Ishikawa (cell line): ENCODE measurements at regions not wholly inside any gene's neighbourhood (a gene's known extent, or its start where the extent isn't known, plus 50 kb on each side); places are given as distances from the start of the nearest gene placed in this dataset.

Experiments used
- CEBPB ChIP-seq: IDR thresholded peaks from 2 replicates; pipeline ENCODE4 v1.6.1; 2012
- EP300 ChIP-seq: IDR thresholded peaks from 2 replicates; pipeline ENCODE4 v1.6.1; 2012; ENCODE audit warnings: borderline replicate concordance
- RAD21 ChIP-seq: IDR thresholded peaks from 2 replicates; pipeline ENCODE4 v1.6.1; 2012; ENCODE audit warnings: low read depth
- YY1 ChIP-seq: IDR thresholded peaks from 2 replicates; pipeline ENCODE4 v1.6.1; 2012; ENCODE audit warnings: low read depth
- ZBTB7A ChIP-seq: IDR thresholded peaks from 2 replicates; pipeline ENCODE4 v1.6.1; 2012; ENCODE audit warnings: low read depth
- TF ChIP-seq, protein P1 (sequence below): IDR thresholded peaks from 2 replicates; pipeline ENCODE4 v1.6.1; 2012; ENCODE audit warnings: low read depth, mild to moderate bottlenecking
- TF ChIP-seq, protein P2 (sequence below): IDR thresholded peaks from 2 replicates; pipeline ENCODE4 v1.6.1; 2012
- TF ChIP-seq, protein P3 (sequence below): IDR thresholded peaks from 2 replicates; pipeline ENCODE4 v1.6.1; 2012

DNA sequence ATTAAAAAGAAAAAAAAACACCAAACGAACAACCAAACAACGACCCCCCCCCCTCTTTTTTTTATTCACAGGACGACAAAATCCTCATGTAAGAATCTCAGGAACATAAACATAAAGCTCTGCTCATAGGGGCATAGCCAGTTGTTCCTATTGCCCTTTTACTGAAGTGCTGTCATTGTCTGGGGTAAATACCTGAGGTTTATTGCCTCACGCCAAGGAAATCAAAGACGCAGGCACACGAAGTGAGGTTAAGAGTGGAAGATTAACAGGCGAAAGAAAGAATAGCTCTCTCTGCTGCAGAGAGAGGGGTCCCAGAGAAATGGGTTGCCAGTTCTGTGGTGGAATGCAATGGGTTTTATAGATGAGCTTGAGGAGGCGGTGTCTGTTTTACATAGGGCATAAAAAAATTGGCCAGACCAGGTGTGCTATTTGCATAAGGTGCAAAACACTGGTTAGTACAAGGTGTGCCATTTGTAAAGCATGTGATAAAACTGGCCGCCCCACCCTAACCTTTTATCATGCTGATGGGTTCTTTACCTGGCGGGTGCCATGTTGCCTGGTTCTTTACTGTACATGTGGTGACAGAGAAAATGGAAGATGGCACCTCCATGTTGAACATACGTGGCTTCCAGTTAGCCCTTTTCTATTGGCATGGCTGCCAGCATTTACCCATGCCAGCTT lies 257.6 kb upstream of the ZPLD1 start:
- TF ChIP-seq EP300, result no peak
- TF ChIP-seq, protein P1, sequence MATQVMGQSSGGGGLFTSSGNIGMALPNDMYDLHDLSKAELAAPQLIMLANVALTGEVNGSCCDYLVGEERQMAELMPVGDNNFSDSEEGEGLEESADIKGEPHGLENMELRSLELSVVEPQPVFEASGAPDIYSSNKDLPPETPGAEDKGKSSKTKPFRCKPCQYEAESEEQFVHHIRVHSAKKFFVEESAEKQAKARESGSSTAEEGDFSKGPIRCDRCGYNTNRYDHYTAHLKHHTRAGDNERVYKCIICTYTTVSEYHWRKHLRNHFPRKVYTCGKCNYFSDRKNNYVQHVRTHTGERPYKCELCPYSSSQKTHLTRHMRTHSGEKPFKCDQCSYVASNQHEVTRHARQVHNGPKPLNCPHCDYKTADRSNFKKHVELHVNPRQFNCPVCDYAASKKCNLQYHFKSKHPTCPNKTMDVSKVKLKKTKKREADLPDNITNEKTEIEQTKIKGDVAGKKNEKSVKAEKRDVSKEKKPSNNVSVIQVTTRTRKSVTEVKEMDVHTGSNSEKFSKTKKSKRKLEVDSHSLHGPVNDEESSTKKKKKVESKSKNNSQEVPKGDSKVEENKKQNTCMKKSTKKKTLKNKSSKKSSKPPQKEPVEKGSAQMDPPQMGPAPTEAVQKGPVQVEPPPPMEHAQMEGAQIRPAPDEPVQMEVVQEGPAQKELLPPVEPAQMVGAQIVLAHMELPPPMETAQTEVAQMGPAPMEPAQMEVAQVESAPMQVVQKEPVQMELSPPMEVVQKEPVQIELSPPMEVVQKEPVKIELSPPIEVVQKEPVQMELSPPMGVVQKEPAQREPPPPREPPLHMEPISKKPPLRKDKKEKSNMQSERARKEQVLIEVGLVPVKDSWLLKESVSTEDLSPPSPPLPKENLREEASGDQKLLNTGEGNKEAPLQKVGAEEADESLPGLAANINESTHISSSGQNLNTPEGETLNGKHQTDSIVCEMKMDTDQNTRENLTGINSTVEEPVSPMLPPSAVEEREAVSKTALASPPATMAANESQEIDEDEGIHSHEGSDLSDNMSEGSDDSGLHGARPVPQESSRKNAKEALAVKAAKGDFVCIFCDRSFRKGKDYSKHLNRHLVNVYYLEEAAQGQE, result no peak
- no peak for TF ChIP-seq CEBPB
- TF ChIP-seq ZBTB7A, result no peak
- TF ChIP-seq RAD21, result no peak
- TF ChIP-seq, protein P2, sequence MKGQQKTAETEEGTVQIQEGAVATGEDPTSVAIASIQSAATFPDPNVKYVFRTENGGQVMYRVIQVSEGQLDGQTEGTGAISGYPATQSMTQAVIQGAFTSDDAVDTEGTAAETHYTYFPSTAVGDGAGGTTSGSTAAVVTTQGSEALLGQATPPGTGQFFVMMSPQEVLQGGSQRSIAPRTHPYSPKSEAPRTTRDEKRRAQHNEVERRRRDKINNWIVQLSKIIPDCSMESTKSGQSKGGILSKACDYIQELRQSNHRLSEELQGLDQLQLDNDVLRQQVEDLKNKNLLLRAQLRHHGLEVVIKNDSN, result no peak
- no peak for TF ChIP-seq YY1
- TF ChIP-seq, protein P3, sequence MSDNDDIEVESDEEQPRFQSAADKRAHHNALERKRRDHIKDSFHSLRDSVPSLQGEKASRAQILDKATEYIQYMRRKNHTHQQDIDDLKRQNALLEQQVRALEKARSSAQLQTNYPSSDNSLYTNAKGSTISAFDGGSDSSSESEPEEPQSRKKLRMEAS, result no peak
